ENCODE measurements at regions not wholly inside any gene's neighbourhood (a gene's known extent, or its start where the extent isn't known, plus 50 kb on each side); places are given as distances from the start of the nearest gene placed in this dataset.

GRCh38 chr2:220279840-220280239, 652.4 kb downstream of the SLC4A3 start:
- no peak for DNase-seq (ENCODE audit: low read depth)

GRCh38 chr2:220280736-220281135, 653.3 kb downstream of the SLC4A3 start:
- no peak for DNase-seq (ENCODE audit: low read depth)

GRCh38 chr2:220281771-220282170, 654.3 kb downstream of the SLC4A3 start:
- DNase-seq (ENCODE audit: low read depth): no peak

DNA sequence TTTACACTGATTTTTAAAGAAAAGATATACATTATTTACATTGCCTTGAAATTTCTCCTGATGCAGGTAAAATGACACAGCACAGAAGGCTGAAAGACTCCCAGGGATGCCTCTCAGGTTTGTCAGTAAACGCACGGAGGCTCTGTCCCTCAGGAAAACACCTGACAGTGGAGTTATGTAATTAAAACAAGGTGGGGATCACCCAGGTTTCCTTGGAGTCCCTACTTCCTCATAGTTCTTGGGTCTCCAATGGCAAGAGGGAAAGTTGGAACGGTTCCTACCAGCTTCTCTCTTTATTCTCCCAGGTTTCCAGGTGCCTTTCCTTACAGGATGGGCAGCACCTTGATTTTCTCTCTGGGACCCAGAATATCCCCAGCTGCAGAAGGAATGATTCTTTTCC, 654.8 kb downstream of the SLC4A3 start:
- no peak for DNase-seq (ENCODE audit: low read depth)

DNA sequence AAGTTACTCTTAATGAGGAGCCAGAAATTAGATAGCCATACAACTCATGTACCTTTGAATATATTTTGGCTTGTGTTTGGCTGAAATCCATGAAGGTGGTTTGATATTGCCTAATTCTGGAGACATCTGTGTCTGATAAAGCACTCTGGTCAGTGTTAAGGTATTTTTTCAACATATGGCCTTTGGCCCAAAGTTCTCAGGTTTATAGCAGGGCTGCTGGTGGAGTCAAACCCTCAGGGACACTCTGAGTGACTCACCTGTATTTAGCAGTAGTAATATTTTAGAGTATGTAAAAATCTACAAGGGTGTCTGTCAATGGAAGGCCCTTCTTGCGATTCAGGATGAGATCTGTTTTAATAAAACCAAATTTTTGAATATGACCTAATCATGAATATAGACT, 666.5 kb downstream of the SLC4A3 start:
- no peak for DNase-seq (ENCODE audit: low read depth)

DNA sequence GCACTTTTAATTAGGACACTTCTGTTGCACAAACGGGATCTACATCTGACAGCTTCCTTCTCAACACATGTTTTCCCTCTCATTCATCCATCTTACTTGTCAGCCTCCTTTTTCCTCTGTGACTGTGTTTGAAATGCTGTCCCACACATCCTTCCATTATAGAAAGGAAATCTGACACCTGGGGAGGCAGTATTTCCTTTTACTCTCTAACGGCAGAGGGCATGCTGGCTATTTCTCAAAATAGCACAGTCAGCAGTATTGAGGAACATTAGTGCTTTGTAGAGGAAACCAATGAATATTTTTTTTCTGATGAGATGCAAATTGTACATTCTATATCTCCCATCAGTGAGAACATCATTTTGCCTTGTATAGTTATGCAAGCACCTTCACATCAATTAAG, 668.7 kb downstream of the SLC4A3 start:
- no peak for DNase-seq (ENCODE audit: low read depth)

GRCh38 chr2:220297093-220297492, 669.7 kb downstream of the SLC4A3 start:
- no peak for DNase-seq (ENCODE audit: low read depth)

DNA sequence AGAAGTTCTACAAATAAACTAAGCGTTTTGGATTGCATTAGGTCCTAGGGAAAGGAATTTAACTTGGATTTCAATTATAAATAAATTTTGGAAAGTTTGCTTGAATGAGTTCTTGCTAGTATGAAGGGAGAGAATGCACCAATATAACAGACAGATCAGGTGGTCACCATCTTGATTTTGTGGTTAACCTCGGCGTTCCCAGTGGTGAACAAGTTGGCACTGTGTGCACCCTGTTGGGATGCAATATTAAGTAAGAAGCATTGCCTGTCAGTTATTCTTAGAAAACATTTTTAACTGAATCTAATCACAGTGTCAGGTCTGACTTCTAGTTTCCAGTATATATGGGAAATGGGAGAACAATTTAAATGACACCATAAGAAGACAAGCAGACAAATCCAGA, 673.4 kb downstream of the SLC4A3 start:
- DNase-seq (ENCODE audit: low read depth): no peak

DNA sequence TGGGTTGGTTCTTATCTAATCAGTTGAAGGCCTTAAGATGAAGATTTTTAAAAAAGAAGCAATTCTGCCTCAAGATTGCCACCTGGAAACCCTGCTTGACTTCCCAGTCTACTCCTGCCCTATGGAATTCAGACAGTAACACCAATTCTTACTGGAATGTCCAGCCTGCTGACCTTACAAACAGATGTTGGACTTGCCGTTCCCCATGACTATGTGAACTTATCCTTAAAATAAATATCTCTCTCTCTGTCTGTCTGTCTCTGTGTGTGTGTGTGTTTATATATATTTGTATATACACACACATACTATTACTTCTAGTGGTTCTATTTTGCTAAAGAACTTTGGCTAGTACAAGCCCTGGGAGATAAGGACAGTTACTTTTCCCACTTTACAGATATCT, 675.3 kb downstream of the SLC4A3 start:
- DNase-seq (ENCODE audit: low read depth): no peak

DNA sequence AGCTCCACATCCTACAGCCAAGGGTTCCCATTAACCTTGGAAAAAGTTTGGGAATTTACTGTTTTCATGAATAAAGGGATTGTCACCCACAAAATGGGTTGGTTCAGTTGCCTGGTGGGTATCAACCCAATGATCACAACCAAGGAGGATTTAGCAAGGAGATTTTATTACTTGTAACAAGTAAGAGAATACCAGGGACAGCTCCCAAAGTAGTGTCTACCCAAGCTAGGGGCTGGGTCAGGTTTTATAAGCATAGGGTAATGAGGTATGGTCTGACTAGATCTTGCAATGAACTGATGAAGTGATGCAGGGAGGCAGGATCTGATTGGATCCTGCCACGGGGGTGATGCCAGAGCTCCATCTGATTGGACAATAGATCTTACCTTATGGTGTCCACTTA, 681.8 kb downstream of the SLC4A3 start:
- no peak for DNase-seq (ENCODE audit: low read depth)

- DNase-seq (ENCODE audit: low read depth): no peak
Observed at GRCh38 chr2:220310451-220310861, 683.0 kb downstream of the SLC4A3 start.

GRCh38 chr2:220315098-220315823, 687.8 kb downstream of the SLC4A3 start:
- DNase-seq (ENCODE audit: low read depth): no peak

- DNase-seq (ENCODE audit: low read depth): no peak
Observed at GRCh38 chr2:220318037-220318436, 690.6 kb downstream of the SLC4A3 start.

- DNase-seq (ENCODE audit: low read depth): no peak
Observed at GRCh38 chr2:220318508-220318907, 691.1 kb downstream of the SLC4A3 start.

DNA sequence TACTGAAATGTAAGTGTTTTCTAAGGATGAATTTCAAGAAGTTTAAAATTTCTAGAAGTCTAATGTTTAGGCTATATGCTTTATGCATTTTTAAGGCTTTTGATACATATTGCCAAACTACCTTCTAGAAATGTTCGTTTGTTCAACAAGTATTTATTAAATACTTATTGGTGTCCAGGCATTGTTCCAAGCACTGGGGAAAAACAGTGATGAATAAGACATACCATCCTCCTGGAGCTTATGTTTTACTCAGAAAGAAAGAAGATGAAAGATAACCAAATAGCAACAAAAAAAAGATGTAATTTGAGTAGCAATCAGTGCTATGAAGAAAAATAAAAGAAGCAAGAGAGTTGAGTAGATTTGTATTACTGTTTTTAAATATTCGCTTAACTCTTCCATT, 692.9 kb downstream of the SLC4A3 start:
- DNase-seq (ENCODE audit: low read depth): no peak

DNA sequence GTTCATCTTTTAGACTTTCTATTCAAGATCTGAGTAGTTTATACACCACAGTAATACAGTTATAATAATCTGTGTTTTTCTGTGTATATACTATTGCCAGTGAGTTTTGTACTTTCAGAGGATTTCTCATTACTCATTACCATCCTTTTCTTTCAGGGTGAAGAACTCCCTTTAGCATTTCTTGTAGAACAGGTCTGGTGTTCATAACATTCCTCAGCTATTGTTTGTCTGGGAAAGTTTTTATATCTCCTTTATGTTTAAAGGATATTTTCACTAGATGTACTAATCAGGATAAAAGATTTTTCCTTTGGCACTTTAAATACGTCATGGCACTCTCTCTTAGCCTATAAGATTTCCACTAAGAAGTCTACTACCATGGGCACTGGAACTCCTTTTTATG, 705.5 kb downstream of the SLC4A3 start:
- no peak for DNase-seq (ENCODE audit: low read depth)

DNA sequence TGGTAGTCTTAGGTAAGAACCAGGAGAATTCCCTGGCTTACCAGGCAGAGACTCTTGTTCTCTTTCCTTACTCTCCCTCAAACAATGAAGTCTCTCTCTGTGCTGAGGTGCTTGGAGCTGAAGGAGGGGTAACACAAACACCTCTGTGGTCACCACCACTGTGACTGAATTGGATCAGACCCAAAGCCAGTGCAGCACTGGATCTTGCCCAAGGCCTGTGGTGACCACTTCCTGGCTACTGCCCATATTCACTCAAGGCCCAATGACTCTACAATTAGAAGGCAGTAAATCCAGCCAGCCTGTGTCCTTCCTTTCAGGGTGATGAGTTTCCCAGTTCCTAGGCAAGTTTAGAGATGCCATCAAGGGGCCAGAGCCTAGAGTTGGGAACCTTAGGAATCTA, 706.8 kb downstream of the SLC4A3 start:
- no peak for DNase-seq (ENCODE audit: low read depth)

- no peak for DNase-seq (ENCODE audit: low read depth)
Observed at GRCh38 chr2:220334871-220335590, 707.6 kb downstream of the SLC4A3 start.

DNA sequence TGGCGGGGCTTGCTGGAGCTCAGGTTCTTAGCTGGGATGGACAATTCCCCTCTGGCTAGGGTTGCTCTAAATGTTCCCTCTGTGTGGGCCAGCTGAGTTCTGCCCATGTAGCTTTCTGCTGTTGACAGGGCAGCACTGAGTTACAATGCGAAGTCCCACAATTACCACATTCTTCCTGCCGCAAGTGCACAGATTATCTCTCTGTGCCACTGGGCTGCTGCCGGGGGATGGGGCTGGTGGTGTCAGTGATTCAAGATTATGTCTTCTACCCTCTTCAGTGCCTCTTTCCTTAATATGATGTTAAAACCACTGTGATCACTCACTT, 708.1 kb downstream of the SLC4A3 start:
- DNase-seq (ENCODE audit: low read depth): no peak

GRCh38 chr2:220336771-220337170, 709.3 kb downstream of the SLC4A3 start:
- no peak for DNase-seq (ENCODE audit: low read depth)

DNA sequence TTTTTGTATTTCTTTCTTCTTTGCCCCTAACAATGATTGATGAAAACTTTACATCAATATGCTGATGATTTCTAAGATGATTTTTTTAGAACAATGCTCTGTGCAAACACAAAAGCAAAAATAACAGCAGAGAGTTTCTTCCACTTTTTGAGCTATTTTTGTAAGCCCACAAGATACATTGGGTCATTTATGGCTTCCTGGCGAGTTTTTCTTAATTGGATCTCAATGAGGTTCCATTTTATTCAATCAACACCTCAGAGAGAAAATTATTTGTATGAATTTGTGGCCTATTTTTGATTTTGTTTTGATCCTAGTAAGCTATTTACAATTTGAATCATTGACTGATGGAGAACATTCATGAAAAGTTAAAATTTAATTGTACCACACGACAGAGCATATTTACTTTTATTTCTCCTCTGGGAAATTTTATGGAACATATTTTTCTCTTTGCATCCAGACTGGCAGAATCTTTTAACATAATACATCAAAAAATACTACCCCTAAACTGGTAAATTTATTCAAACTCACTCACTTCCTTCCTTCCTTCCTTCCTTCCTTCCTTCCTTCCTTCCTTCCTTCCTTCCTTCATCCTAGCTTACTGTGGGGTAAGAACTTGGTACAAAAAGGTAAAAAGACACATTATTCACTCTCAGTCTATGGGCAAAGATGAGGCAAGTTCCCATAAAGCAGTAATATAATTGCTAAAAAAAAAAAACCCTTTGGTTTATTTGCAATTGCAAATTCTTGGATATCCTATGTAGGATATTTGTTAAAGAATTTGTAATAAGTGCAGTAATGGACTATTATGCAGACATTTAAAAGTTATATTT, 710.4 kb downstream of the SLC4A3 start:
- no peak for DNase-seq (ENCODE audit: low read depth)

GRCh38 chr2:220341014-220341413, 713.6 kb downstream of the SLC4A3 start:
- no peak for DNase-seq (ENCODE audit: low read depth)

DNA sequence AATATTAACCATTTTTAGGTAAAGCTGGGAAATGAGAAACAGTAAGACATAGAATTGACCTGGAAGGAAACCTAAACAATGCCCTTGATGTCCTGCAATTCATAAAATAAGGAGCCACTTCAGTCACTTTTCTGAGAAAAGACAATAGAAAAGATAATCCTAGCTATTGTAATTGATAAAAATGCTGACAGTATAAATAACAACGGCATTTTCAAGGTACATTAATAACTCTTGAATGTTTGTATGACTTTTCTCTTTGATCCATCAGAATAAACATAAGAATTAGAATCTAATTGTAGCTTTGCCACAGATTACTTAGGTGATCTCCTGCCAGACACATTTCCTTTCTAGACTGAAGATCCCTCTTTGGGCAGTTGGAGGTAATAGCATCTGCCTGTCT, 719.5 kb downstream of the SLC4A3 start:
- DNase-seq (ENCODE audit: low read depth): no peak
